H1 (cell line): ENCODE measurements at regions not wholly inside any gene's neighbourhood (a gene's known extent, or its start where the extent isn't known, plus 50 kb on each side); places are given as distances from the start of the nearest gene placed in this dataset.

Experiments
- CBX8 ChIP-seq: fragments of 300-800, 300-1000 bp; sonication (generic); IDR thresholded peaks from 2 replicates; pipeline ENCODE4 v1.7.1; 2016; ENCODE audit warnings: low read depth, low read length, borderline replicate concordance
- CEBPB ChIP-seq: IDR thresholded peaks from 2 replicates; pipeline ENCODE4 v1.6.1; 2012; ENCODE audit warnings: low read depth, low read length
- CTCF ChIP-seq, 3 experiments: IDR thresholded peaks; 1 replicate in 2 of 3; 2 replicates in 1 of 3; pipeline versions ENCODE4 v1.5.1 to v1.6.1; 2011; ENCODE audit warnings: low read length in 3 of 3, mild to moderate bottlenecking in 3 of 3, inconsistent platforms in 2 of 3, low read depth in 1 of 3, moderate library complexity in 1 of 3; ENCODE audit not compliant: insufficient read depth in 1 of 3; ENCODE audit errors: control extremely low read depth in 1 of 3
- NRF1 ChIP-seq: IDR thresholded peaks from 2 replicates; pipeline ENCODE4 v1.6.1; 2011; ENCODE audit warnings: mild to moderate bottlenecking, low read depth, low read length, improper control_type of control experiment
- POLR2A ChIP-seq, 2 experiments: IDR thresholded peaks; 1 replicate in 1 of 2; 2 replicates in 1 of 2; pipeline ENCODE4 v1.6.1; 2011; ENCODE audit warnings: low read depth in 2 of 2, low read length in 2 of 2, mild to moderate bottlenecking in 2 of 2; ENCODE audit errors: control extremely low read depth in 1 of 2
- POU5F1 ChIP-seq: IDR thresholded peaks from 2 replicates; pipeline ENCODE4 v1.6.1; 2011; ENCODE audit warnings: low read depth, mild to moderate bottlenecking, low read length, moderate library complexity
- RFX5 ChIP-seq: IDR thresholded peaks from 2 replicates; pipeline ENCODE4 v1.6.1; 2011; ENCODE audit warnings: low read depth, low read length, improper control_type of control experiment, borderline replicate concordance
- SAP30 ChIP-seq: fragments of 300-600 bp; sonication (generic); IDR thresholded peaks from 2 replicates; pipeline ENCODE4 v1.7.1; 2012; ENCODE audit warnings: low read length, moderate library complexity, mild to moderate bottlenecking, inconsistent platforms; ENCODE audit not compliant: insufficient read depth, insufficient replicate concordance
- SUZ12 ChIP-seq: fragments of 200-600 bp; sonication (generic); IDR thresholded peaks from 2 replicates; pipeline ENCODE4 v1.6.1; 2012; ENCODE audit warnings: mild to moderate bottlenecking, inconsistent platforms, low read length, moderate library complexity, mixed read lengths

DNA sequence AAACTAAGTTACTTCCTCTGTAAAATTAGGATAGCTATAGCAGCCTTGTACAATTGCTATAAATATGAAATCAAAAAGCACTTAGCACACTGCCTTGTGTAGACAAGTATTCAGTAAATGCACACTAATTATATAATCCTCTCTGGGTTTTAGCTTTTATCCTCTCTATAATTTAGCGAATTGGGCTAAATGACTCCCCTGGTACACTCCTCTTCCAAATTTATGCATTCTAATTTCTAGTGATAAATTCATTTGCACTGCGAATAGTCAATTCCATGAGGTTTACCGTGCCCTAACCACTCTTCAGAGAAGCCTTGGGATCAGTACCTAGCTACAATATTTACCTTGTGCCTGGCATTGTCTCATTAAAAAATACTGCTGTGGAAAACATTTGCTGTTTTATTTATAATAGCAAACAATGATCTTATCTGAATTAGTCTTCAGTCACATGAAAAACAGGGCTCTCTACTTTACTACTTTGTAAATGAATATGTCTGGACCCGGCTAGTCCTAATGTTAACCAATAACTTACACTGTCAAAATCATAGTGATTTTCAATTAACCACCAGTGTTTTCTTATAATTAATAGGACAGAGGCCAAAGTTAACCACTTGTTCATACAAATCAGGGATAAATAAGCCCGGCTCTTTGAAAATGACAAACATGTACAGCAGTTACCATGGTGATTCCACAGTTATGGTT lies 577.9 kb downstream of the IPMK start:
- no peak for TF ChIP-seq CTCF (IDR thresholded peaks at IDR 0.05; ENCODE audit: control extremely low read depth in 1 of 3, insufficient read depth in 1 of 3, low read depth in 1 of 3, low read length in 3 of 3)
- TF ChIP-seq POU5F1 = no peak
- TF ChIP-seq SUZ12 = no peak
- no peak for TF ChIP-seq NRF1
- no peak for TF ChIP-seq CBX8
- TF ChIP-seq CEBPB = no peak
- TF ChIP-seq SAP30 = no peak
- TF ChIP-seq POLR2A (IDR thresholded peaks at IDR 0.05; ENCODE audit: control extremely low read depth in 1 of 2, low read depth in 2 of 2, low read length in 2 of 2) = no peak
- no peak for TF ChIP-seq RFX5
